Putamen (tissue), 1 donor: ENCODE measurements at regions not wholly inside any gene's neighbourhood (a gene's known extent, or its start where the extent isn't known, plus 50 kb on each side); places are given as distances from the start of the nearest gene placed in this dataset.
A peak's percentile ranks its signal among the peaks of the same experiment; 100 is the strongest.

Experiments used
- DNase-seq: peaks from one replicate; pipeline ENCODE4 v3.0.0-alpha.2; 2016; ENCODE audit warnings: low spot score

DNA sequence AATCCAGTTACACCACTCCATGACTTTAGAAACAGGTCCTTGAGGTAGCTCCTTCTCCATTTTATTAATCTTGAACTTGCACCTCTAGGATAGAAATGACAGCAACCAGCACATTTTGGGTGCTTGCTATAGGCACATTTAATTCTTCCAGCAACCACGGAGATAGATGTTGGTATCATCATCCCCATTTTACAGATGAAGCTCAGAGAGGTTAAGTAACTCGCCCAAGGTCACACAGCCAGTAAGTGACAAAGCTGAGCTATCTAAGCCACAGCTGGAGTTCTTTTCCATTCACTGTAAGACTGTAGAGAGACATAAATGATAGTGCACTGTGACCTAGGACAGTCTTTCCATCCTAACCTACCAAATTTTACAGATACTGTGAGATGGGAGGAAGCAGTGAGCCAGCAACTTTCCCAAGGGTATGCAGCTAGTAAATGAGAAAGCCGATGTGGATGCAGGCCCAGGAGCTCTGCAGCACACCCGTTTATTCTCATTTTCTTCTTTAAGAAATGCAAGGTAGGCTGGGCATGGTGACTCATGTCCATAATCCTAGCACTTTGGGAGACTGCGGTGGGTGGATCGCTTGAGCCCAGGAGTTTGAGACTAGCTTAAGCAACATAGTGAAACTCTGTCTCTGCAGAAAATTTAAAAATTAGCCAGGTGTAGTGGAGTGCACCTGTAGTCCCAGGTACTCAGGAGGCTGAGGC, 103.2 kb downstream of the TBX5 start:
- peak; percentile 6 for DNase-seq

GRCh38 chr12:114302117-114302516, 103.8 kb downstream of the TBX5 start:
- DNase-seq = no peak

- no peak for DNase-seq
These were observed 111.7 kb downstream of the TBX5 start for GRCh38 chr12:114294303-114294685.

GRCh38 chr12:114293571-114294302, 112.2 kb downstream of the TBX5 start:
- DNase-seq = no peak

- DNase-seq = no peak
These were observed 112.9 kb downstream of the TBX5 start for GRCh38 chr12:114293073-114293472.

GRCh38 chr12:114291389-114292060, 114.4 kb downstream of the TBX5 start:
- no peak for DNase-seq

DNA sequence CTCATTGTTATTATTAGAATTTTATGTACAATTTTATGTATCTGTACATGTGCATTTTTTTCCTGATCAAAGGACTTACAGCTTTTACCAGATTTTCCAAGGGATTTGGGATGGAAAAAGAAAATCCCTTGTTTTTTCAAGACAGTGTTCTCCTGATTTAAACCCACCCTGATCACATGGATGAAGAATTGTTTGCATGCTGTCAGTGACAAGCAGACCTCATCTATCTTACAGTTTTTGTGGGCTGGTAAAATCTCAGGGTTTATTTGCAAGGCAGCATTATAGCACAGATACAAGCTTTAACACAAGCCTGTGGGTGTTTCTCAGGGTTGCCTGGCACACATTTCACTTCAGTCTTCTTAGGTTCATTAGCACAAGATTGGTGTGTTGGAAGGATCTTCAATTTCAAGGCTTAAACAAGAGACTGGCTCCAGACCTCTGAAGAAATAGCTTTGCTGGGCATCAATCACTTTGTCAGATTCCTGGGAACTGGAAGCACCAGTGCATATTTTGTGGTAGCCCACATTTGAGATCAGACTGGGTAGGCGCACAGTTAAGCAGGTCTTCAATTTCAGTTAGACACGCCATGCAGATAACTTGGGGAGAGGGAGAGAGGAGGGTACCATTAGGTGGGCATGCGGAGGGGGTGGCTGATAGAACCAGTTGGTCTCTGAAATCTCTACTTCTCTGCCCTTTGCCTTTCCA, 118.0 kb downstream of the TBX5 start:
- no peak for DNase-seq

DNA sequence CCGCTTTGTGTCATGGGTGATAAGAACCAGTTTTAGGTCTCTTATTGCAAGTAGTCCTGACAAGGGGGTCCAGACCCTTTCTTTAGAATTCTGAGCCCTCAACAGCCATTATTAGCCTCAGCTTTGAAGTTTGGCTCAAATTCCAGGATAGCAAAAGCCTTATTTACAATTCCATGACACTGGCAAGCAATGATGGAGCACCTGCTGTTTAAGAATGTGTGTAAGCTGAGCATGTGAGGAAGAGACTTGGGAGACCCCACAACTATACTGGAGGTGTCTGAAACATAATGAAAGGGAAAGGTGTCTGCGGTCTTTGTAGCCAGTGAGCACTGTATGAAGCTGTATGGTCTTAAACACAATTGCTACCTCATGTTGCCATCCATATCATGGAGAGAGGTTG, 119.8 kb downstream of the TBX5 start:
- no peak for DNase-seq

- DNase-seq = no peak
These were observed 120.4 kb downstream of the TBX5 start for GRCh38 chr12:114285554-114285953.

DNA sequence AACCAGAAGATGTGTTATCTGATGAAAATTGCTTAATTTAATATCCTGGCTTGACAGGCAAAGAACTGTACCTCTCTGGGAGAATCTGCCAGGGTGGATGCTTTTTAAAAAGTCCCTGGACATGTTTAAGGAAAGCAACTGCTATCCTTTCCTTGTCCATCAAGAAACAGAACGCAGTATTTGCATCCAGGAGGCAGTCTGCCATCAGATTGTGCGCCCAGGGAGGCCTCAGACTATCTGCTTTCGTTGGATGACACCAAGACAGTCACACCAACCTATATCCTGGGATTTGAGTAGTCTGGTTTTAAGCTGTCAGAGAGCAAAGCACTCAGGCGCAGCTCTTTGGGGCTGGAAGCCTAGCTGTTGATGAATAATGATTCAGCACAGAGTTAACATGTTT, 121.9 kb downstream of the TBX5 start:
- no peak for DNase-seq

- DNase-seq = no peak
These were observed 129.8 kb downstream of the TBX5 start for GRCh38 chr12:114275932-114276785.

DNA sequence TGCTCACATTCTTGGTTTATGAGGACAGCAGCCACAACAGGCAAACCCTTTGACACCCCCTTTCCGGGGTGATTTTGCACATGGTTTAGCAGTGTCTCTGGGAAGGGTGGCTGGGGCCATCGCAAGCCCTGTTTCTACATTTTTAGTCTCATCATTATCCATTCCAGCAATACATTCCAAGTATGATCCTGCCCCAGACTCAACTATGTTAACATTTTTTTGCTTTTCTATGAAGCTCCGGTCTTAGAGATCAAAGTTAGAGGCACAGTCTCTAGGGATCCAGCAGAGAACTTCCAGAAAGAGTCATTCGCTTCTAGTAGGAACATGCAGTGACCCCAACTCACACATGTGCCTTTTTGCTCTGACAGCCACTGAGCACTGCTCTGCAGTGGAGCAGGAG, 130.9 kb downstream of the TBX5 start:
- no peak for DNase-seq

DNA sequence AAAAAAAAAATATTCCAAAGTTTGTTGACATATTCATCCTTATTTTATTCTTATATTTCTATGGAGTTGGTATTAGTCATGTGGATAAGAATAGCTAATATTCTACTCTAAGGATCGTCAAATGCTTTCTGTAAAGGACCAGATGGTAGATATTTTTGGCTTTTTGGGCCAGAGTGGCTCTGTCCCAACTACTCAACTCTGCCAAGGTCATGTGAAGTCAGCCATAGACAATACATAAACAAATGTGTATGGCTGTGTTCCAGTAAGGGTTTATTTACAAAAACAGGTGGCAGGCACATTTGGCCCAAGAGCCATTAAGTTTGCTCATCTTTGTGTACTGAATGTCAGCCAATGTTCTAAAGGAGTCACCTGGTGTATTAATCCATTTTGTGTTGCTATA, 131.8 kb downstream of the TBX5 start:
- no peak for DNase-seq

DNA sequence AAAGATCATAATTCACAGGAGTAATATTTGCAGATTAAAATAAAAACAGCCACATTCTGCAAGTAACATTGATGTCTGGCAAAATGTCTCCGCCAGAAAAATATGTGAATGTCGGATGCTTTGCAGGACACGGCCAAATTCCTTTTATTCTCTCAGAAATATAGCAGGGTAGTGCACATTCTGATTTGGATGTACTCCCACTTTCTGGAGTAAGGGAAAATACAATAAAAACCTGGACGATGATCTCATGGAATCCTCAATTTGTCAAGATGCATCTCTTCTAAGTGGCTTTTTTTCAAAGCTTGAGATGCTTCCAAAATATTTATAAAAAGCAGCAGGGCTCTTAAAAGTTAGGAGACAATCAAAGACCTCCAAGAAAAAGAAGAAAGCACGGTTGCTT, 133.3 kb downstream of the TBX5 start:
- DNase-seq = no peak

DNA sequence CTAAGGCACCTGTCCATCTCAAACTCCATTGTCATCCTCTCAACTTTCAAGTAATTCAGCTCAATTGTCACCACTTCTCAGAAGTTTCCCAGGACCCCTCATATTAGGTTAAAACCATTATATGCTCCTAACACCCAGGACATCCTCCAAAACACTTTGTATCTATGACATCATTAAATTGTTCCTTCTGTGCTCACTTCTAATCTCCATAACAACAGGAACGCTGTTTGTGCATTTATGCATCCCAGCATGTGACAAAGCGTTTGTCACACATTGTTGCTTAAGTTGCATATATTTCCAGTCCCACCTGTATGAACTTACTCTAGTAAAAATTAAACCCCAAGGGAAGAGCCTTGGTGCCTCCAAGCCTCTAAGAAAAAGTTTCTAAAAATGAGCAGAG, 133.9 kb downstream of the TBX5 start:
- DNase-seq = no peak

GRCh38 chr12:114269153-114269552, 136.8 kb downstream of the TBX5 start:
- no peak for DNase-seq

DNA sequence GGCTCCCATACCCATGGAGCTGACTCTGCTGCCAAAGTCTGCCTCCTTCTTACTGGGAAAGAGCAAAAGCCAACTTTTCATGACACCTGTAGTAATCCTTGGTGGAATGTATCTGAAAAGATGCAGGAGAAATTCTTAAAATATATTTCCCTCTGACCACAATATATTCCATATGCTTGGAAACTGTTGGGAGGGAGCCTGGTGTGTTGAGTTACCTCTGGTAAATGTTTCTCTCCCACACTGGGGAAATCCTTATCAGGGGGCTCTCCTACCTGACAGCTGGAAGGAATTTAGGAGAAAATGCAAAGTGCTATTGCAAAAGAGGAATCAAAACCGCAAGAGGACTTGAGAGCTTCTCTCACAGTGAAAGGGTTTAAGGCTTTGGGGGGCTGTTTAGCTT, 139.4 kb downstream of the TBX5 start:
- no peak for DNase-seq

GRCh38 chr12:114265036-114265435, 140.9 kb downstream of the TBX5 start:
- no peak for DNase-seq

DNA sequence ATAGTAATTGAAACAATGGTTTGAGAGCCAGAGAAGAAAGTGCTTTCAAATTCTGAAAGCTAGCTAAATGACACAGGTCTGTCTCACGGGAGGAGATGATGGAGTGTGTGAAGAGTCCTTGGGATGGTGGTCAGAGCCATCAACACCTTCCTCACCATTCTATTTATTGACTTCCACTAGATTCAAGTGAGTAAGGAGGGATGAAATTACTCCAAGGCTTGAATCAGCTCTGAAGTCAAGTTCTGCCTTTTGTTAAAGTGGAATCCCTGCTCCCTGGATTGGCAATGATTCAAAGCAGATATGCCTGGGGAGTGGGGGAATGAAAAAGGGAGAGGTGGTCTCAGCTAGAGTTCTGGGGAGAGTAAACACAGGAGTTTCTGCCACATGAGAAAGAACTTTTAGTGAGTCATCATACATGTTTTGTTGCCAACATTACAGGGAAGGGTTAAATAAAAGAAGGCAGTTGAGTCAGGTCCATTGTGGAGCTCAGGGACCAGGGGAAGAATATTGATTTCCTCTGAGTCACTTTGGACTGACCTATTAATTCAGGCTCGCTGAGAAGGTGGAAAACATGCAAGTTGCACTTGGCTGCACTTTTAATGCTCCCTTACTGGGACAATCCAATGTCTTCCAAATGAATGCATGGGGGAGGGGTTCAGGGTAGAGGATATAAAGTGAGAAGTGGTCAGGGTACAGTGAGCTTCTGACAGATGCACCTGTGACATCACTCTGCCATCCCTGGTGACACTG, 142.7 kb downstream of the TBX5 start:
- DNase-seq = peak; percentile 8

DNA sequence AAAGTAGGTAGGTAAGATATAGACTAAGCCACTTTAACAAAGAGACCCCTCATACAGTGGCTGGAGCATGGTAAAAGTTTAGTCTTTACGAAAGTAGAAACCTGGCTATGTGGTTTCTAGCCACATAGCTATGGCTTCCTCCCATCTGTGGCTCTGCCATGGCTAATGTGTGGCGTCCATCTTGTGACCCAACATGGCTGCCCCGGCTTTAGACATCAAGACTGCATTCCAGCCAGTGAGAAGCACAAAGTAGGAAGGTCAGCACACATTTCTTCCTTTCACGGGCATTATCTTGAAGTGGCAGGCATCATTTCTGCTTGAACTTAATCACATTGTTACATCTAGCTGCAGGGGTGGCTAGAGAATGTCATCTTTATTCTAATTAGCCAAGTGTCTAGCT, 148.3 kb downstream of the TBX5 start:
- DNase-seq = no peak

DNA sequence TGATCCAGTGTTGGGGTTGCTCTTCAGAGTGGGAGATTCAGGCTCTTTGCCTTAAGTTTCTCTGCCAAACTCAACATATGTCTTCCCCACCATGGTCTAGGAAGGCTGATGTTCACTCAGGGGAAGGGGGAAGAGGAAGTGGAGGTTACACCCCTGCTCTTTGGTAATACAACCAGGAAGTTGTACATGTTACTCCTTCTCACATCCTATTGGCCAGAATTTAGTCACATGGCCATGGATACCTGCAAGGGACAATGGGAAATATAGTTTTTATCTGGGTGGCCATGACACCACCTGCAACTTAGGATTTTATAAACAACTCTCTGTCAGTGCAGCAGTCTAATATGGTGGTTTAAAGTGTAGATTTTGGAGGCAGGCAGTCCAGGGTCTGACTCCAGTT, 150.9 kb downstream of the TBX5 start:
- DNase-seq = no peak
